Pancreas (tissue), 10 donors: ENCODE measurements at regions not wholly inside any gene's neighbourhood (a gene's known extent, or its start where the extent isn't known, plus 50 kb on each side); places are given as distances from the start of the nearest gene placed in this dataset.
"Not testable (repeated sequence)": the region's sequence is repeated elsewhere in the genome, so short reads cannot be mapped to it uniquely, and the experiment has no call there.

Source experiments
- ATAC-seq, 4 donors: fragments of 200-7000 bp; cut with Tn5 transposase; one replicate each; pipeline versions ENCODE4 v1.8.0 to v1.9.1; 2020; ENCODE audit warnings: mild to moderate bottlenecking in 4 of 4, moderate library complexity in 4 of 4
- DNase-seq, 6 donors: peaks; one replicate each; pipeline ENCODE4 v3.0.0-alpha.2; 2020
- FAIRE-seq: peaks from 2 replicates; lab custom pipeline; 2012; peaks lifted over from hg19 to GRCh38; lab: Jason Lieb, UNC
- H3K27ac ChIP-seq, 4 donors: fragments of 200-600 bp; sonication (generic); 1 replicate in 3 of 4; 2 replicates in 1 of 4; pipeline versions ENCODE4 v1.5.0 to v1.8.0; 2020
- H3K27me3 ChIP-seq, 4 donors: fragments of 200-600 bp; one replicate each; pipeline ENCODE4 v1.8.0; 2021
- H3K36me3 ChIP-seq, 3 donors: fragments of 200-600 bp; sonication (generic) in 1 of 3; one replicate each; pipeline versions ENCODE4 v1.5.0 to v1.8.0; 2020 to 2021
- H3K4me1 ChIP-seq, 3 donors: fragments of 200-600 bp; one replicate each; pipeline ENCODE4 v1.8.0; 2021
- H3K4me3 ChIP-seq, 4 donors: fragments of 200-600 bp; sonication (generic) in 2 of 4; one replicate each; pipeline versions ENCODE4 v1.5.0 to v1.8.0; 2020 to 2021
- H3K9me3 ChIP-seq, 4 donors: fragments of 200-600 bp; one replicate each; pipeline ENCODE4 v1.8.0; 2021
- CTCF ChIP-seq, 4 donors: fragments of 200-600 bp; sonication (generic) in 3 of 4; IDR thresholded peaks; one replicate each; pipeline versions ENCODE4 v1.5.0 to v1.8.0; 2021; ENCODE audit warnings: antibody characterized with exemption in 4 of 4
- WGBS, 2 donors: extraction: QIAGEN DNeasy Blood & Tissue Kit; methylation state at CpG; one replicate each; pipeline ENCODE4 v1.1.7; 2013; 5-methylcytosine and 5-hydroxymethylcytosine counted together
- intact Hi-C, 3 donors: fragments of 100-400 bp; cut with DNase I; formaldehyde crosslinking; loops; one replicate each; pipeline versions ENCODE4 v1.11.1 to v1.14.2; 2022
- donor health status: healthy with polysubstance abuse.
- donor health status: DM: no; HTN: no; CAD: no; lungs with moderate emphysema.
- donor health status: DM: no; HTN: no; CAD: no.
- donor health status: control.
- donor health status: control.
- donor health status: Bipolar disorder and iron deficiency.
- donor health status: DM: yes; HTN: yes; CAD: no.
- donor health status: DM: no; HTN: no; CAD: no.
- donor health status: DM: no; HTN: no; CAD: no.
- donor health status: DM: yes; HTN: yes; CAD: no.

GRCh38 chr13:18739310-18739709 is 442.3 kb downstream of the TUBA3C start:
- no peak for ATAC-seq

GRCh38 chr13:18738086-18738485 is 443.5 kb downstream of the TUBA3C start:
- intact Hi-C loops, FAIRE-seq, H3K27me3 ChIP-seq, H3K4me3 ChIP-seq, H3K9me3 ChIP-seq, H3K4me1 ChIP-seq, ATAC-seq, H3K27ac ChIP-seq, DNase-seq, H3K36me3 ChIP-seq: not testable (repeated sequence)
- WGBS, 2 donors, result 48 to 54% methylated on average over 4 of the region's 4 CpGs

More at GRCh38 chr13:18739310-18739709, 442.3 kb downstream of the TUBA3C start:
- DNase-seq (no peak), FAIRE-seq (no peak)
- intact Hi-C loops, result no loop called here
- Histone ChIP-seq H3K4me1 (no peaks in the 10 kb centered on the region), H3K4me3 (no peak overlapping the region), H3K27me3 (no peaks in the 10 kb centered on the region), H3K9me3 (no peaks in the 10 kb centered on the region), H3K27ac (no peak overlapping the region), H3K36me3 (no peaks in the 10 kb centered on the region)
- 48 to 57% methylated on average over 2 of the region's 2 CpGs for WGBS, 2 donors
- TF ChIP-seq CTCF (IDR thresholded peaks at IDR 0.05), result no peak

- WGBS, 2 donors, result 81 to 82% methylated on average over 17 of the region's 17 CpGs
- H3K4me1 ChIP-seq, H3K9me3 ChIP-seq, intact Hi-C loops, ATAC-seq, DNase-seq, H3K27ac ChIP-seq, FAIRE-seq, H3K36me3 ChIP-seq, H3K27me3 ChIP-seq, H3K4me3 ChIP-seq: not testable (repeated sequence)
Measured at GRCh38 chr13:18727138-18727537, 454.5 kb downstream of the TUBA3C start.

GRCh38 chr13:18726524-18726923 is 455.1 kb downstream of the TUBA3C start:
- H3K27ac ChIP-seq, H3K4me3 ChIP-seq, H3K9me3 ChIP-seq, ATAC-seq, FAIRE-seq, H3K4me1 ChIP-seq, intact Hi-C loops, H3K36me3 ChIP-seq, H3K27me3 ChIP-seq: not testable (repeated sequence)
- 68 to 82% methylated on average over 17 of the region's 17 CpGs for WGBS, 2 donors
- DNase-seq, result peak in 2 of 6 donors; percentile 27 to 59

- H3K4me3 ChIP-seq, DNase-seq, H3K27me3 ChIP-seq, H3K4me1 ChIP-seq, H3K9me3 ChIP-seq, intact Hi-C loops, FAIRE-seq, ATAC-seq, H3K27ac ChIP-seq, H3K36me3 ChIP-seq: not testable (repeated sequence)
- WGBS, 2 donors, result 36 to 48% methylated on average over 5 to 11 of the region's 27 CpGs
Measured at GRCh38 chr13:18725242-18725822, 456.3 kb downstream of the TUBA3C start.

- Histone ChIP-seq H3K9me3 (no peaks in the 10 kb centered on the region), H3K27ac (no peak overlapping the region), H3K36me3 (no peaks in the 10 kb centered on the region), H3K27me3 (no peaks in the 10 kb centered on the region), H3K4me3 (no peak overlapping the region), H3K4me1 (no peaks in the 10 kb centered on the region)
- WGBS, 2 donors, result 52 to 54% methylated on average over 4 of the region's 4 CpGs
- FAIRE-seq (no peak), ATAC-seq (no peak), DNase-seq (no peak)
- TF ChIP-seq CTCF (IDR thresholded peaks at IDR 0.05), result no peak
- intact Hi-C loops, result no loop called here
Measured at GRCh38 chr13:18714889-18715288, 466.7 kb downstream of the TUBA3C start.

GRCh38 chr13:18710673-18711072 is 471.0 kb downstream of the TUBA3C start:
- FAIRE-seq, intact Hi-C loops, ATAC-seq: not testable (repeated sequence)

GRCh38 chr13:18706538-18706937 is 475.1 kb downstream of the TUBA3C start:
- intact Hi-C loops, DNase-seq, H3K36me3 ChIP-seq, H3K4me1 ChIP-seq, H3K27ac ChIP-seq, H3K9me3 ChIP-seq, FAIRE-seq, H3K4me3 ChIP-seq, H3K27me3 ChIP-seq: not testable (repeated sequence)
- peak in 3 of 4 donors; percentile 39 to 56 (median 47) for ATAC-seq
- WGBS, 2 donors, result 28 to 40% methylated on average over 4 of the region's 4 CpGs

More at GRCh38 chr13:18710673-18711072, 471.0 kb downstream of the TUBA3C start:
- not testable (repeated sequence) for H3K27me3 ChIP-seq, H3K4me1 ChIP-seq, DNase-seq, H3K9me3 ChIP-seq, H3K36me3 ChIP-seq, H3K4me3 ChIP-seq, H3K27ac ChIP-seq

GRCh38 chr13:18702464-18703247 is 479.0 kb downstream of the TUBA3C start:
- intact Hi-C loops, FAIRE-seq, H3K36me3 ChIP-seq, H3K27me3 ChIP-seq, H3K4me1 ChIP-seq, H3K4me3 ChIP-seq, DNase-seq, H3K9me3 ChIP-seq, H3K27ac ChIP-seq, ATAC-seq: not testable (repeated sequence)
- WGBS, 2 donors, result 54 to 58% methylated on average over 8 of the region's 8 CpGs

GRCh38 chr13:18698332-18698731 is 483.3 kb downstream of the TUBA3C start:
- H3K27ac ChIP-seq, H3K27me3 ChIP-seq, H3K36me3 ChIP-seq, ATAC-seq, H3K9me3 ChIP-seq, intact Hi-C loops, H3K4me3 ChIP-seq, FAIRE-seq, H3K4me1 ChIP-seq: not testable (repeated sequence)
- peak in 1 of 6 donors; percentile 51 for DNase-seq
- WGBS, 2 donors, result 50 to 58% methylated on average over 2 to 3 of the region's 3 CpGs
